HK-2 (cell line): ENCODE measurements at regions not wholly inside any gene's neighbourhood (a gene's known extent, or its start where the extent isn't known, plus 50 kb on each side); places are given as distances from the start of the nearest gene placed in this dataset.
"Not testable (repeated sequence)": the region's sequence is repeated elsewhere in the genome, so short reads cannot be mapped to it uniquely, and the experiment has no call there.

Experiments used
- DNase-seq: peaks from one replicate; pipeline ENCODE4 v3.0.0-alpha.2; 2018; ENCODE audit not compliant: unreplicated experiment

DNA sequence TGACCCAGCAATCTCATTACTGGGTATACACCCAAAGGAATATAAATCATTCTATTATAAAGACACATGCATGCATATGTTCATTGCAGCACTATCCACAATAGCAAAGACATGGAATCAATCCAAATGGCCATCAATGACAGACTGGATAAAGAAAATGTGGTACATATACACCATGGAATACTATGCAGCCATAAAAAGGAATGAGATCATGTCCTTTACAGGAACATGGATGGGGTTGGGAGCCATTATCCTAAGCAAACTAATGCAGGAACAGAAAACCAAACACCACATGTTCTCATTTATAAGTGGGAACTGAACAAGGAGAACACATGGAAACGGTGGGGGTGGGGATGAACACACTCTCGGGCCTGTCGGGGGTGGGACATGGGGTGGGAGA is 129.2 kb upstream of the STK26 start:
- not testable (repeated sequence) for DNase-seq

DNA sequence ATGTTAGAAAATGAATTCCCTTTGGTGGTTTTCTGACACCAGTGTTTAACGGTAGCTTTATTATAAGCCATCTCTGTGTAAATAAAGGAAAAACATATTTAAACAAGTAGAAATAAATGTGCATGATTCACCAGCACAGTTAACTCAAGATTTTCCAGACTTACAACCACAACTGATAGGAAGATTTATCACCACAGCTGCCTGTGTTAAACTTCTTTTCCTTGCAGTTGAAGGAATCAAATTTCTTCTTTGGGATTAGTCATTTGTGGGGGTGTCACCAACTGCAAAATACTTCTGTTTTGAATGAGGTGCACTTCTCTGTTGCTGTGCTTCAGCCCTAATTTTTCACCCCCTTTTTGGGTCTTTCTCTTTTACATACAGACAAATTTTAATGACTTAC is 128.1 kb upstream of the STK26 start:
- no peak for DNase-seq

DNA sequence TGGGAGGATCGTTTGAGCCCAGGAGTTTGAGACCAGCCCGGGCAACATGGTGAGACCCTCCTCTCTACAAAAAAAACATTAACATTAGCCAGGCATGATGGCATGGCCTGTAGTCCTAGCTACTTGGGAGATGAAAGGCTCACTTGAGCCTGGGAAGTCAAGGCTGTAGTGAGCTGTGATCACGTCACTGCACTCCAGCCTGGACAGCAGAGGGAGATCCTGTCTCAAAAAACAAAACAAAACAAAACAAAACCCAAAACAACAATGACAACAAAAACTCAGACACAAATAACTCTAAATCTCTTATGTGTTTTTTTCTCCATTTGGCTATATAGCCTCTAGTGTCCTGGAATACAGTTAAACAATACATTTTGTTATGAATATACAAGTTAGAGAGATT is 127.3 kb upstream of the STK26 start:
- DNase-seq = no peak

DNA sequence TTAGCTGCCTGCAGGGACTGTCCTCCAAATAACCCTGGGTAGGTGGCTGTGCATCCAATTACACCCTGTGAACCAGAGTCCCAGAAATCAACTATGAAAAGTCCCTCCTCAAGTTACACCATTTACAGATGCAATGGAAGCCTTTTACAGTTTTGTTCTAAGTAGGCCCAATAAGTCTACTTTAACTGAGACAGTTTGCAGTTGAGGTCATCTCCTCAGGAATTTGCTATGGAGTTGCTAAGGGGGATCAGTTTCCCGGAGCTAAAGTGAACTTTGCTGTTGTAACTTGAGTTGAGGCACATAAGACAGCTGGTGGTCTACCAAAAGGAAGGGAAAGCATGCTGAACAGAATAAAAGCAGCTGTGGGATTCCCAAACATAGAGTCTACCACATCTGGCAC is 121.6 kb upstream of the STK26 start:
- DNase-seq = no peak

DNA sequence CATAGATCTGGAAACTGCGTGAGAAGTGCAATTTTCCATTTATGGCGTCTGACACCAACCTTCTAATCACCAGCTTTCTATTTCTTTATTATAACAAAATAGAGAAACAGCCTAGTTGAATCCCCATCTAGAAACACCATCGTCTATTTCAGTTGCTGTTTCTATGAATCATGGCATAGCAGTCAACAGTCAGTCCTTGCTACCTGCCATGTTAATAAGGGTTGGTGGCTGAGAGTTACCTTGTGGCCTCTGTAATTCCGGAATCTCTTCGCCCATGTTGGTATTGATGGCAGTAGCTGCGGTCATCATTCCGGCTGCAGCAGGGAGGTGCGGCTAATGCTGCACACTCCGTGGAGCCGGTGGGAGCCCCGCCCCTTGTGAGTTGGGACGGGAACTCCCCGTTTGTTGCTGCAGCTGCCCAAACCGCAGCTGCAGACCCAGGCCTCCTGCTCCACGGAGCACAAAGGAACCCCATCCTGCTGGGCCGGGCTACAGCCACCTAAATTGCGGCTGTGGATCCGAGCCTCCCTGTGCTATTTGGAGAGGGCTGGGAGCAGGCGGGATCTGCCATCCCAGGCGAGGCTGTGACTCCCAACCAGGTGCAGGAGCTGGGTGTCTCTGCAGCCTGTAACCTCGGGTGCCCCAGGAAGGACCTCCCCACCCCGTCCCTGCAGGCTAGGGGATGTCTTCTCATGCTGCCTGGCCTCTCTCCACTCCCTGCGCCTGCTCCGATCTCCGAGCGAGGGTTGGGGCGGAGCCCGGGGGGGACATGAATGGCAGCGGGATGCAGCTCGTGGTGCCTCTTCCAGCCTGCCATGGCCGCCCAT is 115.4 kb upstream of the STK26 start:
- DNase-seq = no peak

DNA sequence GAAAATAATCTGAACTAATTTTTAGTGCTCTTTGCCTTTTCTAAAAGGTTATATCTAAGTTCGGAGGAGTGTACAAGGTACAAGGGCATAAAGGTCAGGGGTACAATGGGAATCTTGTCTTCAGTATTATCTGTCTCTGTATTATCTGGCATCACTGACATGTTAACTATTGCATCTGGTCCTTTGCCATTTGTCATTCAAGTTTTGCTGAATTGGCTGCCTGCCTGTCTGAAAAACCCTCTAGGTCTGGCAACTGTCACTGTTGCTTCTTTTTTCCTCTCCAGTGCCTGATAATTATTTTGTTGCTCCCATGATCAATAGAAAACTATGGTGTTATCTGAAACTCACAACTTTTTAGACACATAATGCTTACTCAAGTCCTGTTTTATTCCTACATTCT is 112.5 kb upstream of the STK26 start:
- no peak for DNase-seq

DNA sequence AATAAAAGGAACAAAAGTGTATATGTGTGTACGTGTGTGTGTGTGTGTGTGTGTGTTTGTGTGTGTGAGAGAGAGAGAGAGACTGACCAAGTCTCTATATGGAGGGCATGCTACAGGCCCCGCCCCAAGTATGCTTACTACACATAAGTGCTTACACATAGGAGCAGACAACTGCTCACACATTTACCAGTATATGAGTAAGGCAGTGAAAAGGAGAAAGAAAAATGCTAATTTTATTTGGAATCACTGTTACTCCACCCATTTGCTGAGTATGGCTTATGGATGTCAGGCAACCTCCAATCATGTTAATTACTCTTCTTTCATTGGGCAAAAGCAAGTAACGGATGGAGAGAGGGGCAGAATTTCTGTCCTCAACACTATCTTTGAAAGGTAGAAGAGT is 107.6 kb upstream of the STK26 start:
- no peak for DNase-seq

DNA sequence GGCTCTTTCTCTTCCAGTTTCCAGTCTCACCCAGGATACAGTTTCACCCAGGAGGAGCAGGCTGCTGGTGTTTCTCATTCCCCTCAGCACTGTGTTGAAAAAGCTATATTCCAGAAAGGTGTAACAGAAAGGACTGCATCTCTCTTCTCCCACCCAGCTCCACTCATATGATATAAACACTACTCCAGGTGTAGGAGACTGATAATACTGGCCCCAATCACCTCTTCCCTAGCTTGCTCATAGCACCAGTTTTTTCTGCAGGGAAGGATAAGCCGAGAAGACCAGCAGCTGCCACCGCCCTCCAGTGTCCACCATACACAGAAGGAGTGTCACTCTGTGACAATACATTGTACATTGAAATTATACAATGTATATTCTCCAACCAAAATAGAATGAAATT is 105.5 kb upstream of the STK26 start:
- no peak for DNase-seq

DNA sequence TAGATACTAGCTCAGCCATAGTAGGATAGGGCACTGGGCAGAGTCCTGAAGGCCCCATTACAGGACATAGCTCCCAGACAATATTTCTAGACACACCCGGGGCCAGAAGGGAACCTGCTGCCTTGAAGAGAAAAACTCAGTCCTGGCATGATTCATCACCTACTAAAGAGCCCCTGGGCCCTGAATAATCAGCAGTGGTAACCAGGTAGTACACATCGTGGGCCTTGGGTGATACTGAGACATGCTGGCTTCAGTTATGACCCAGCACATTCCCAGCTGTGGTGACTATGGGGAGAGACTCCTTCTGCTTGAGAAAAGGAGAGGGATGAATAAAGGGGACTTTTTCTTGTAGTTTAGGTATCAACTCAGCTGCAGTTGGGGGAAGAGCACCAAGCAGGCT is 104.3 kb upstream of the STK26 start:
- DNase-seq = no peak

DNA sequence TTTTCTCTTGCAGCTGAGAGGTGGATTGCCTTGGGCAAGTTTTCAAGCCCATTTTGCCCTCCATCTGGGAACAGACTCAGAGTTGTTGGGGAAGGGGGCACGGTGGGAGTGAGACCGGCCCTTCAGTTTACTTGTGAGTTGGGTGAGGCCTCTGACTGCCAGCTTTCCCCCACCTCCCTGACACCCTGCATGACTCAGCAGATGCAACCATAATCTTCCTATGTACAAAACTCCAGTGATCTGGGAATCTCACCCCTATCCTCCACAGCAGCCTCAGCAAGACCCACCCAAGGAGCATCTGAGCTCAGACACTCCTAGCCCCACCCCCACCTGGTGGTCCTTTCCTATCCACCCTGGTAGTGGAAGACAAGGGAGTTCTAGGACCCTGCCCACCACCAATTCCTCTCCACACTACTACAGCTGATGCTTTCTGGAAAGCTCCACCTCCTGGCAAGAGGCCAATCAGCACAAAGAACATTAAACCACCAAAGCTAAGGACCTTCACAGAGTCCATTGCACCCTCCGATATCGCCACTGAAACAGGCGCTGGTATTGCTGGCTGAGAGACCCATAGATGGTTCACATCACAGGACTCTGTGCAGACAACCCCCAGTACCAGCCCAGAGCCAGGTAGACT is 99.4 kb upstream of the STK26 start:
- no peak for DNase-seq

DNA sequence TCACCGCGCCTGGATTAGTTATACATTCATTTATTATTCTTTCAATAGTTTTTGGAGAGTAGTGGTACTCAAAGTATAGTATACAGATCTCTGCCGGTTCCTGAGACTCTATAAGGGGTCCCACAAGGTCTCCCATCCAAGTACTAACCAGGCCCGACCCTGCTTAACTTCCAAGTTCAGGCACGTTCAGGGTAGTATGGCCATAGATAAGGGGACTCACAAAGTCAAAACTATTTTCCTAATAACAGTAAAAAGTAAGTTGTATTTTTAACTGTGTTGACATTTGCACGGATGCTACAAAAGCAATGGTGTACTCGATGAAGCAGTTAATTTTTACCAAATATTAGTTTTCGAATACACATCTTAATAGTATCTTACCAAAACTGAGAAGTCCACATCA is 84.4 kb upstream of the STK26 start:
- DNase-seq = no peak

DNA sequence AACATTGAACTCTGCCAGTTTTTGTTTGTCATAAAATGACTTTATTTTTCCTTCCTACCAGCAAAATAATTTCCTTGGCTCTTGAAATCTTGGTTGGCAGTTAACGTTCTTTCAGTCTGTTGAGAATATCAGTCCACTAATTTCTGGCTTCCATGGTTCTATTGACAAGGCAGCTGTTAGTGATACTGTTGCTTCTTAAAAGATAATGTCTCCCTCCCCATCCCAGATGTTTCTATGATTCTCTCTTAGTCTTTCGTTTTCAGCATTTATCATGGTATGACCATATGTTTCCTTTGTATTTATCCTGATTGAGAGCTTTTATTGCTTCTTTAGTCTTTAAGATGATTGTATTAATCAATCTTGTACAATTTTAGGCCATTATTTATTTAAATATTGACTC is 81.1 kb upstream of the STK26 start:
- no peak for DNase-seq

DNA sequence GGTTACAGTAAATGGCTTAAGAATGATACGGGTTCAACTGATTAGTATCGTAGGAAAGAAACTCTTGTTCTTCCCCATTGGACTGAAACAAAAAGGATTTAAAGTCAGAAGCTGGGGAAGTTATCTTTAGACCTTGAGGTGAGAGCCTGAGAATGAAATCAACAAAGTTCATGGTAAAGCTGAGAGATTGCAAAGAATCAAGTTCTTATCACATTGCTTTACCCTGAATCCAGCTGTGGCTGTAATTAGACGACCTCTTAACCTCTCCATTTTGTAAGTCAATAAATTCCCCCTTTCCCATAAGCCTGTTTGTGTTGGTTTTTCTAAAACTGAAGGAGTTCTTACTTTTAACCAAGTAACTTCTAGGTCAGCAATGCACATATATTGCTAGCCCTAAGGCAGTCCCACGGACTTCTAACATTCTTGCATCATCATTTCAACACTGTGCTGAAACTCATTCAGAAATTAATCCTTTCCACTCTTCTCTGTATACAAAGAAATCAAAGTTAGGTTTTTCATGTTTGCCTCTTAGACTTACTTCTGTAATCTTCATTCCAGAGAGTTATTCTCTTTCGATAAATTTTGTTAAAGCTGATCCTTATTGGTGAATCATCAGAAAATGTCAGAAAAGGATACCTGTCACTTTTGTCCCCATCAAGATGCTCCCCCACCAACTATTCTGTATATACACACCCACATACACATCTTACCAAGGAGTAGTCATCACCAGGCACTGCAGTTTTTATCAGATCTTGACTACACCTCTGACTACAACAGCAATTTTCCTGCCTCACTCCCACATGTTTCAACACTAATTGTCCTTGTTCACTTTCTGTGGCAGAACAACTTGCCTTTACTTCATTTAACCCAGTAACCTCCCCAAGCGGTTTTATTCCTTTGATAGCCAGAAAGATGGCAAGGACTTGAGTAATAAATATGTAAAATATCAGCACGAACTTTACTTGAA is 77.9 kb upstream of the STK26 start:
- DNase-seq = no peak

DNA sequence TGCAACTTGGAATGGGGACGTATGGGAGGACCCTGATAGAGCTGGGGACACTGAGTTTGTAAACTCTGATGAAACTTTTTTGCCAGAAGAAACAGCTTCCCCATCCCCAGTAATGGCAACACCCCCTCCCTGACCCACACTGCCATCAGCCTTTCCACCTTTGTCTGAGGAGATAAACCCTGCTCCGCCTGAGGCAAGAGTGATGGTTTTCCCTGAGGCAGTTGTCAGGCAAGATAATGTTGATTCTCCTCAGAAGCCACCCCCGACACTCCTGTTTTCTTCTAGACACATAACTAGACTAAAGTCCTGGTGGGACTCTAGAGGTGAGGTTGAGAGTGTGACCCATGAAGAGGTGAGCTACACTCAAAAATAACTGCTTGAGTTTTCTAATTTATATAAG is 71.9 kb upstream of the STK26 start:
- DNase-seq = no peak

DNA sequence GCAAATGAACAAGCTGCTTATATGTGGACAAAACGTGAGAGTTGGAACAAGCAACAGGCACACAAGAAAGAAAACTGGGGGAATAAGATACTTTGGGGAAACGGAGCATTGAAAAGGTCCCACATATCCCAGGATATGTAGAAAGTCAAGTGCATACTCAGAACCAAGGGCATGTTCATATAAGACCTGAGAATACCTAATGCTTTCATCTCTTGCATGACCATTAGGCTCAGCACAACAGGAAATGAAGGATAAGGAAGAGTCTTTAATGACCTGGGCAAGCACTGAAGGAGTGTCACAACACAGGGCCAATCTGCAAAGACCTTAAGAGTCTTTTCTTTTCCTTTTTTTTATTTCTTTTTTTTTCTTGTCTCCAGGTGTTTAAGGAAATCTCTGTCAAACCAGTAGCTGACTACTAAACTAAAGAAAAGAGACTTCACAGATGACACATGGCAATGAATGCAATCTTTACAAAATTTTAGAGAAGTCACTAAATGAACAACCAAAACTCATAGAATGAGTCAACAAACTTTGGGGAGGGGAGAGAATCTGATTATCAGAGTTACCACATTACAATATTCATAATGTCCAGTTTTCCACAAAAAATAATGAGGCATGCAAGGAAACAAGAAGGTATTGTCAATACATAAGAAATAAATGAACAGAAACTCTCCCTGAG is 67.9 kb upstream of the STK26 start:
- DNase-seq = no peak

DNA sequence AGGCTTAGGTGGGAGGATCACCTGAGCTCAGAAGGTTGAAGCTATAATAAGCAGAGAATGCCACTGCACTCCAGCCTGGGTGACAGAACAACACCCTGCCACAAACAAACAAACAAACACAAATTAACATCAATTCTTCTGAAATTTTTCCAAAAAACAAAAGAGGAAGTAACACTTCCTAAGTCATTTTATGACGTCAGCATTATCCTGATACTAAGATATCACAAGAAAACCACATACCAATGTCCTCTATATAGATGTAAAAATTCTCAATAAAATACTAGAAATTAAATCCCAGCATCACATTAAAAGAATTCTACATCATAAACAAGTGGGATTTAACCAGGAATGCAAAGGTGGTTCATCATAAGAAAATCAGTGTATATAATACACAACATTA is 64.4 kb upstream of the STK26 start:
- DNase-seq = no peak

DNA sequence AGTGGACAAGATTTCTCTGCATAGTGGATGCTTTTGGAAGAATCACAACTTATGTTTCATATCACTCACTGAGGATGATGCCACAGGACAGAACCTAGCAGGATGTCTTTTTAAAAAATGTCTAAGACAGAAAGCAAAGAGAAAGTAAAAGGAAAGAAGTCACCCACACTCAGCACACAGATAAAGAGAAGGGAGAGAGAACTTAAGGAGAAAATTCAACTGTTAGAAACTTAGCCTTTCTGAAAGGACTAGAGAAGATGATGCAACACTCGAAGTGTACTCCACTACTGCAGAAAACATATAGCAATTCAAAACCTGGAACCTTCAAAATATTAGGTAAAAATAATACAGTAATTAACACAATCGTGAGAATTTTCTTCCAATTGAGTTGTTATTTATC is 52.8 kb upstream of the STK26 start:
- no peak for DNase-seq
